DOHH2 (cell line): ENCODE measurements at regions not wholly inside any gene's neighbourhood (a gene's known extent, or its start where the extent isn't known, plus 50 kb on each side); places are given as distances from the start of the nearest gene placed in this dataset.

Experiments used
- EZH2phosphoT487 ChIP-seq: fragments of 200-600 bp; sonication (generic); IDR thresholded peaks from 2 replicates; pipeline ENCODE4 v1.6.1; 2017; ENCODE audit warnings: borderline replicate concordance, mild to moderate bottlenecking, antibody characterized with exemption, low read length, moderate library complexity, mixed read lengths
- TF ChIP-seq, protein P1 (sequence below): fragments of 200-600 bp; sonication (generic); IDR thresholded peaks from one replicate; pipeline ENCODE4 v1.5.1; 2014; ENCODE audit warnings: antibody characterized with exemption, mild to moderate bottlenecking, low read depth, low read length; ENCODE audit not compliant: poor library complexity, severe bottlenecking

DNA sequence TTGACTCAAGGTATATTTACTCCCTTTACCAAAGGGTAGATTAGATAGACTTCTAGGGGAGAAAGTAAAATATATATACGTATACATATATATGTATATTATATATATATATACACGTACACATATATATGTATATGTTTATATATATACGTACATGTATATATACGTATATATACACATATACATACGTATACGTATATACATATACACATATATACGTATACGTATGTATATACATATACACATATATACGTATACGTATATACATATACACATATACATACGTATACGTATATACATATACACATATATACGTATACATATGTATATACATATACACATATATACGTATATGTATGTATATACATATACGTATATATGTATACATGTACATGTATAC lies 430.5 kb upstream of the ANO3 start:
- TF ChIP-seq, protein P1, sequence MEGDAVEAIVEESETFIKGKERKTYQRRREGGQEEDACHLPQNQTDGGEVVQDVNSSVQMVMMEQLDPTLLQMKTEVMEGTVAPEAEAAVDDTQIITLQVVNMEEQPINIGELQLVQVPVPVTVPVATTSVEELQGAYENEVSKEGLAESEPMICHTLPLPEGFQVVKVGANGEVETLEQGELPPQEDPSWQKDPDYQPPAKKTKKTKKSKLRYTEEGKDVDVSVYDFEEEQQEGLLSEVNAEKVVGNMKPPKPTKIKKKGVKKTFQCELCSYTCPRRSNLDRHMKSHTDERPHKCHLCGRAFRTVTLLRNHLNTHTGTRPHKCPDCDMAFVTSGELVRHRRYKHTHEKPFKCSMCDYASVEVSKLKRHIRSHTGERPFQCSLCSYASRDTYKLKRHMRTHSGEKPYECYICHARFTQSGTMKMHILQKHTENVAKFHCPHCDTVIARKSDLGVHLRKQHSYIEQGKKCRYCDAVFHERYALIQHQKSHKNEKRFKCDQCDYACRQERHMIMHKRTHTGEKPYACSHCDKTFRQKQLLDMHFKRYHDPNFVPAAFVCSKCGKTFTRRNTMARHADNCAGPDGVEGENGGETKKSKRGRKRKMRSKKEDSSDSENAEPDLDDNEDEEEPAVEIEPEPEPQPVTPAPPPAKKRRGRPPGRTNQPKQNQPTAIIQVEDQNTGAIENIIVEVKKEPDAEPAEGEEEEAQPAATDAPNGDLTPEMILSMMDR: no peak
- no peak for TF ChIP-seq EZH2phosphoT487
